ENCODE measurements at regions not wholly inside any gene's neighbourhood (a gene's known extent, or its start where the extent isn't known, plus 50 kb on each side); places are given as distances from the start of the nearest gene placed in this dataset.
A peak's percentile ranks its signal among the peaks of the same experiment; 100 is the strongest.
"Not testable (repeated sequence)": the region's sequence is repeated elsewhere in the genome, so short reads cannot be mapped to it uniquely, and the experiment has no call there.

DNA sequence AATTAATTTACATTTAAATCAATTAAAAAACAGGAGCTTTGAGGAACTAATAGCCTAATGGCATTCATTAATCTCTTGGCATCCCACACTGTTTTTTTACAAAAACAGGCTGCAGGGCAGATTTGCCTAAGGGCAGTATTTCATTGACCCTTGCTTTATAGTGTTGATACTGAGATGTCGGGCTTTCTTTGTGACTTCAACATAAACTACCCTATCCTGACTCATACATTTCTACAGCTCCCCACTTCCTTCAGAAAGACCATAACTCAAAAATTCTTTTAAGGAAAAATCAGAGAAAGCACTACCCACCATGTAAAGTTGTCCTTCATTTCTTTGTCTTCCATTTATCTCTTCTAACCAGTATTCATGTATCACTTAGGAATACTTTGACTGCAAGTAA lies 92.2 kb upstream of the NT5E start:
- DNase-seq (ENCODE audit: low spot score), result no peak

DNA sequence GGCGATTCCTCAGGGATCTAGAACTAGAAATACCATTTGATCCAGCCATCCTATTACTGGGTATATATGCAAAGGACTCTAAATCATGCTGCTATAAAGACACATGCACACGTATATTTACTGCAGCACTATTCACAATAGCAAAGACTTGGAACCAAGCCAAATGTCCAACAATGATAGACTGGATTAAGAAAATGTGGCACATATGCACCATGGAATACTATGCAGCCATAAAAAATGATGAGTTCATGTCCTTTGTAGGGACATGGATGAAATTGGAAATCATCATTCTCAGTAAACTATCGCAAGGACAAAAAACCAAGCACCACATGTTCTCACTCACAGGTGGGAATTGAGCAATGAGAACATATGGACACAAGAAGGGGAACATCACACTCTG lies 93.1 kb upstream of the NT5E start:
- not testable (repeated sequence) for DNase-seq (ENCODE audit: low spot score)

- DNase-seq (ENCODE audit: low spot score), result no peak
These were observed 94.1 kb upstream of the NT5E start for GRCh38 chr6:85355816-85356215.

- DNase-seq (ENCODE audit: low spot score), result peak; percentile 53
These were observed 94.9 kb upstream of the NT5E start for GRCh38 chr6:85354761-85355618.

GRCh38 chr6:85353012-85353411 lies 96.9 kb upstream of the NT5E start:
- no peak for DNase-seq (ENCODE audit: low spot score)

- DNase-seq (ENCODE audit: low spot score), result no peak
These were observed 101.2 kb upstream of the NT5E start for GRCh38 chr6:85348643-85349042.

DNA sequence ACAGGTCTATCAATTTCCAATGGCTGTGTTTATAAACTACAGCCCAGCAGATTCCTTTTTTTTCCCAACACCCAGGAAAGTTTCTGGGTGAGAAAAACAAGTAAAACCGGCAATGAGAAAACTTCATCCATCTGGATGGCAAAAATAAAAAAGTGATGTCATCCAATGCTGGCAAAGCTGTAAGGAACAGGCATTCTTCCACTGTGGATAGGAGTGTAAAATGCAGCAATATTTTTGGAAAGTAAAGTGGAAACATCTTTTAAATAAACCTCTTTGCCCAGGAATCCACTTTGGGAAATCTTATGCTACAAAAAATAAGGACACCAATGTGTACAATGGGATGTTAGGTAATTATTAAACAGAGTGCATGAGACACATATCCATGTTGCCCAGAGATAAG lies 102.1 kb upstream of the NT5E start:
- no peak for DNase-seq (ENCODE audit: low spot score)

GRCh38 chr6:85346196-85346595 lies 103.7 kb upstream of the NT5E start:
- DNase-seq (ENCODE audit: low spot score), result no peak

- no peak for DNase-seq (ENCODE audit: low spot score)
These were observed 104.9 kb upstream of the NT5E start for GRCh38 chr6:85344996-85345395.

DNA sequence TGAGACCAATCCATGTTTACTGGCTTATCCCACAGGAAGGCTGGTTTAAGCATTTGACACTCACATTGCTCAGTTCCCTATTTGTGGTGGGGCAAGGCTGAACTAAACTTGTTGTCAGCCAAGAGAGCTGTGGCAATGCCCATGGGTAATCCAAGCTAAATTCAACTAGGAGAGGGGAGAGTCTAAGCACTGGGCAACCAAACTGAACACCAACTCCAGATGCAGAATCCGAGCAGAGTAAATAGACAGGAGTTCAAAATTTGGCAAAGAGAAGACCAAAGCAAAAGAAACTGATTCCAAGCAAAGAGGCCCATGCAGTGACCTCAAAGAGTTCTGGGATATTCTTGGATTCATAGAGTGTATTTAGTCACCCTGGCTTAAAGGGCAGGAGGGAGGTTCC lies 106.5 kb upstream of the NT5E start:
- DNase-seq (ENCODE audit: low spot score), result no peak

DNA sequence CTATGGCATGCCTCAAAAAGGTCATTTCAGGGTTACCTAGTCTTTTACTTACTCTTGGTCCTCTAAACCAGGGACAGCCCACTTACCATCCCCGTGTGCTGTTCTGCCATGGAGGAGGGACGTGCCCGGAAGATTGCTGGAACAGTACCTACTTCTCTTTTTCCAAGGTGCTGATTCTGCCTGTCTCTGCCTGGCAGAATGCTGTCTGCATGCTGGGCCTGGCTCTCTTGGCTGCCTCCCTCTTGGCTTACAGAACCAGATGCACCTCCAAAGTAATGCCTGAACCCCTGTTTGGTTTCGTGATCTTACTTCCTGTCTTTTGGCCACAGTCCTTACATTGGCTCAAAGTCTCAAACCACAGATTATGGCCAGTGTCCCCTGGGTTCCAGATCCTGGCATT lies 120.7 kb upstream of the NT5E start:
- DNase-seq (ENCODE audit: low spot score), result no peak

GRCh38 chr6:85325811-85326210 lies 124.1 kb upstream of the NT5E start:
- DNase-seq (ENCODE audit: low spot score), result not testable (repeated sequence)

GRCh38 chr6:85323435-85324040 lies 126.3 kb upstream of the NT5E start:
- DNase-seq (ENCODE audit: low spot score), result peak; percentile 54

- DNase-seq (ENCODE audit: low spot score), result no peak
These were observed 127.3 kb upstream of the NT5E start for GRCh38 chr6:85322446-85323105.

- DNase-seq (ENCODE audit: low spot score), result no peak
These were observed 128.0 kb upstream of the NT5E start for GRCh38 chr6:85321906-85322305.

DNA sequence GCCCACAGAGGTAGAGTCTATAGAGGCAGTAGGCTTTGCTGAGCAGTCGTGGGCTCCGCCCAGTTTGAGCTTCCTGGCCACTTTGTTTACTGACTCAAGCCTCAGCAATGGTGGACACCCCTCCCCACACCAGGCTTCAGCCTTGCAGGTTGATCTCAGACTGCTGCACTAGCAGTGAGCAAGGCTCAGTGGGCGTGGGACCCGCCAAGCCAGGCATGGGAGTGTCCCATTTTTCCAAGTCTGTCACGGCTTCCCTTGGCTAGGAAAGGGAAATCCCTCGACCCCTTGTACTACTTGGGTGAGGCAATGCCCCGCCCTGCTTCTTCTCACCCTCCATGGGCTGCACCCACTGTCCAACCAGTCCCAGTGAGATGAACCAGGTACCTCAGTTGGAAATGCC lies 135.3 kb upstream of the NT5E start:
- DNase-seq (ENCODE audit: low spot score), result no peak

- DNase-seq (ENCODE audit: low spot score), result no peak
These were observed 149.3 kb upstream of the NT5E start for GRCh38 chr6:85300581-85300980.

GRCh38 chr6:85298553-85298952 lies 151.3 kb upstream of the NT5E start:
- DNase-seq (ENCODE audit: low spot score), result no peak

DNA sequence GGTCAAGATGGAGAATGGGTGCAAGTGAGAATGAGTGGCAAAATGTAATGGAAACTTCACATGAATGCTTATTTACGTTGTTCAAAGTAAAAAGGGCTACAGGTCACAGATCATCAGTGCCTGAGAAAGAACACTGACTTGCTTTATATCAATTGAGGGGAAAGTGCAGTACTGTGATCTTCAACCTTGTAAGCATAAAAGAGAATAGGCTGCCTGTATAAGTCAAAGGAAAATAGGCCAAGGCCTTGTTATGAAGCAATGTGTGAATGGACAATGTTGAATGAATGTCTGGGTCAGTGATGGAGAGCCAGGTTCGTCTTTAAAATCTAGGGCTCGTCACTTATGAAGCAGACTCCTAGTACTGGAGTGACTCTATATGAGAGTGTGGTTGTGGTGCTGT lies 158.6 kb upstream of the NT5E start:
- no peak for DNase-seq (ENCODE audit: low spot score)

DNA sequence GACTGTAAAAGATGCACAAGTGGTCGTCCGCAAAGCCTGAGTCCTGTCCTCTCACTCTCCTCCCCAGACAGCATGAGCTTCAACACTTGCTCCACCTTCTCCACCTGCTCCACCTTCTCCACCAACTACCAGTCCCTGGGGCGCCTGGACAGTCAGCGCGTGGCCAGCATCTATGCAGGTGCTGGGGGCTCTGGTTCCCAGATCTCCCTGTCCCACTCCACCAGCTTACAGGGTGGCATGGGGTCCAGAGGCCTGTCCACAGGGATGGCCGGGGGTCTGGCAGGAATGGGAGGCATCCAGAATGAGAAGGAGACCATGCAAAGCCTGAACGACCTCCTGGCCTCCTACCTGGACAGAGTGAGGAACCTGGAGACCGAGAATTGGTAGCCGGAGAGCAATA lies 162.2 kb upstream of the NT5E start:
- DNase-seq (ENCODE audit: low spot score), result no peak

DNA sequence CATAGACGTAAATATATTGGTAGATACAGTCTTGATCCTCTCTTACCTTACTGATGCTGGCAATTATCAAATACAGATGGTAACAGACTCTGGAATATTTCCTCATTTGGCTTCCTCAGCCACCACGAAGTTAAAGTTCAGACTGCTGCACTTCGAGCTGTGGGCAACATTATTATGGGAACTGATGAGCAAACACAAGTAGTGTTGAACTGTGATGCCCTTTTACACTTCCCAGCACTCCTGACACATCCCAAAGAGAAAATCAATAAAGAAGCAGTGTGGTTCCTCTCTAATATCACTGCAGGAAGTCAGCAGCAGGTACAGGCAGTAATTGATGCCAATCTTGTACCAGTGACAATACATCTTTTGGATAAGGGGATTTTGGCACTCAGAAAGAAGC lies 162.7 kb upstream of the NT5E start:
- DNase-seq (ENCODE audit: low spot score), result no peak

DNA sequence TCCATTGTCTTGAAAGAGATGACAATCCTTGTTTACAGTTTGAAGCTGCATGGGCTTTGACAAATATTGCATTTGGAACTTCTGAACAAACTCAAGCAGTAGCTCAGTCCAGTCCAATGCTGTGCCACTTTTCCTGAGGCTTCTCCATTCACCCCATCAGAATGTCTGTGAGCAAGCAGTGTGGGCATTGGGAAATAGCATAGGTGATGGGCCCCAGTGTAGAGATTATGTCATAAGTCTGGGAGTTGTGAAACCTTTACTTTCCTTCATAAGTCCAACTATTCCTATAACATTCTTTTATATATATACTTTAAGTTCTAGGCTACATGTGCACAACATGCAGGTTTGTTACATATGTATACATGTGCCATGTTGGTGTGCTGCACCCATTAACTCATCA lies 163.4 kb upstream of the NT5E start:
- not testable (repeated sequence) for DNase-seq (ENCODE audit: low spot score)

GRCh38 chr6:85285934-85286333 lies 163.9 kb upstream of the NT5E start:
- no peak for DNase-seq (ENCODE audit: low spot score)
